SK-N-SH treated with all-trans-retinoic acid at 6 μM for 48 hours (cell line): ENCODE measurements at regions not wholly inside any gene's neighbourhood (a gene's known extent, or its start where the extent isn't known, plus 50 kb on each side); places are given as distances from the start of the nearest gene placed in this dataset.

Source experiments
- ATAC-seq: fragments of 200-7000 bp; cut with Tn5 transposase; 3 replicates; pipeline ENCODE4 v1.9.1; 2020; ENCODE audit warnings: mild to moderate bottlenecking, moderate library complexity
- ARNTL ChIP-seq: fragments of 450-650 bp; formaldehyde crosslinking; IDR thresholded peaks from 2 replicates; pipeline ENCODE4 v1.5.0; 2020; ENCODE audit warnings: low read depth, mild to moderate bottlenecking, moderate library complexity, borderline replicate concordance
- BACH2 ChIP-seq: fragments of 250-450 bp; sonication (Bioruptor Pico); IDR thresholded peaks from 2 replicates; pipeline ENCODE4 v1.9.0; 2021; ENCODE audit warnings: mild to moderate bottlenecking, borderline replicate concordance
- CSDC2 ChIP-seq: fragments of 250-450 bp; sonication (Bioruptor Pico); IDR thresholded peaks from 2 replicates; pipeline ENCODE4 v1.5.0; 2020; ENCODE audit warnings: mild to moderate bottlenecking, moderate library complexity
- GLIS3 ChIP-seq: fragments of 250-450 bp; sonication (Bioruptor Pico); IDR thresholded peaks from 2 replicates; pipeline ENCODE4 v1.5.0; 2020; ENCODE audit warnings: mild to moderate bottlenecking, moderate library complexity
- ISL1 ChIP-seq: fragments of 250-450 bp; sonication (Bioruptor Pico); IDR thresholded peaks from 2 replicates; pipeline ENCODE4 v2.1.2; 2022; ENCODE audit warnings: mild to moderate bottlenecking, moderate library complexity
- OSR1 ChIP-seq: fragments of 250-450 bp; sonication (Bioruptor Pico); IDR thresholded peaks from 2 replicates; pipeline ENCODE4 v1.8.0; 2022; ENCODE audit warnings: moderate library complexity, mild to moderate bottlenecking, inconsistent platforms
- PATZ1 ChIP-seq: fragments of 250-450 bp; sonication (Bioruptor Pico); IDR thresholded peaks from 2 replicates; pipeline ENCODE4 v1.8.0; 2020; ENCODE audit warnings: mild to moderate bottlenecking, moderate library complexity, borderline replicate concordance
- RARB ChIP-seq: fragments of 250-450 bp; sonication (Bioruptor Pico); IDR thresholded peaks from 2 replicates; pipeline ENCODE4 v1.8.0; 2021; ENCODE audit warnings: mild to moderate bottlenecking, moderate library complexity
- TOX ChIP-seq: fragments of 250-450 bp; sonication (Bioruptor Pico); IDR thresholded peaks from 2 replicates; pipeline ENCODE4 v1.8.0; 2021; ENCODE audit warnings: mild to moderate bottlenecking, moderate library complexity, borderline replicate concordance
- TSHZ2 ChIP-seq: fragments of 250-450 bp; sonication (Bioruptor Pico); IDR thresholded peaks from 2 replicates; pipeline ENCODE4 v1.5.0; 2020; ENCODE audit warnings: mild to moderate bottlenecking, moderate library complexity
- ZC3H10 ChIP-seq: fragments of 250-450 bp; sonication (Bioruptor Pico); IDR thresholded peaks from 2 replicates; pipeline ENCODE4 v1.5.1; 2021; ENCODE audit warnings: mild to moderate bottlenecking, moderate library complexity
- ZFP3 ChIP-seq: fragments of 250-450 bp; sonication (Bioruptor Pico); IDR thresholded peaks from 2 replicates; pipeline ENCODE4 v1.5.0; 2020; ENCODE audit warnings: mild to moderate bottlenecking, moderate library complexity
- ZNF565 ChIP-seq: fragments of 450-650 bp; formaldehyde crosslinking; conservative IDR thresholded peaks from 2 replicates; pipeline ENCODE4 v1.5.0; 2020; ENCODE audit warnings: low read depth, mild to moderate bottlenecking, moderate library complexity
- ZNF70 ChIP-seq: fragments of 450-650 bp; formaldehyde crosslinking; IDR thresholded peaks from 2 replicates; pipeline ENCODE4 v1.5.0; 2020; ENCODE audit warnings: mild to moderate bottlenecking, moderate library complexity
- ZNF8 ChIP-seq: fragments of 450-650 bp; formaldehyde crosslinking; IDR thresholded peaks from 2 replicates; pipeline ENCODE4 v1.5.0; 2020; ENCODE audit warnings: mild to moderate bottlenecking, moderate library complexity

- ATAC-seq, result no peak
- TF ChIP-seq OSR1 (no peak), ZFP3 (CRISPR knock-in tag) (no peak), ISL1 (CRISPR knock-in tag) (no peak), BACH2 (CRISPR knock-in tag) (no peak), CSDC2 (CRISPR knock-in tag) (no peak)
Measured at GRCh38 chr10:6637053-6637452, 57.0 kb upstream of the PRKCQ start.

DNA sequence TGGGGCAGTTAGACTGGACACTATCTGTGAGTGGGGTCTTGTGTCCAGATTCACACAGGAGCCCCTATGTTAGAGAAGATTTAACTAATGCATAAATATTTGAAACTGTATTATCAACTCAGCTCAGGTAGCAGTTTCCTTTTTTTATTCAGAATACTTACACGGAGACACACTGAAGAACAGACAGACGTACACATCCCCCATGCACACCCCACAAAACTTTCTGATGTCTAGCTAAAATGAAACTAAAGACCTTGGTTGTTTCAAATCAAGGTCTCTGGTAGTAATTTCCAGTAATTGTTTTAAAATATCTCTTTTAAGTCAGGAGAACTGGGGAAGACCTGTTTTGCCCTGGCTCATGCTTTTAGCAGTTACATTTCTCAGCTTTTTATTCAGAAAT is 55.7 kb upstream of the PRKCQ start:
- ATAC-seq, result no peak
- TF ChIP-seq PATZ1 (CRISPR knock-in tag), result no peak
- TF ChIP-seq ARNTL, result no peak
- no peak for TF ChIP-seq TOX (CRISPR knock-in tag)
- TF ChIP-seq ZNF70 (CRISPR knock-in tag), result no peak
- no peak for TF ChIP-seq RARB (CRISPR knock-in tag)
- no peak for TF ChIP-seq ZC3H10 (CRISPR knock-in tag)
- TF ChIP-seq CSDC2 (CRISPR knock-in tag), result no peak
- TF ChIP-seq TSHZ2 (CRISPR knock-in tag), result no peak
- no peak for TF ChIP-seq OSR1
- no peak for TF ChIP-seq ZNF565 (CRISPR knock-in tag)
- no peak for TF ChIP-seq ZNF8 (CRISPR knock-in tag)
- TF ChIP-seq GLIS3 (CRISPR knock-in tag), result no peak
- TF ChIP-seq BACH2 (CRISPR knock-in tag), result no peak
- TF ChIP-seq, all 23 proteins: peak for 0
